Ishikawa (cell line): ENCODE measurements at regions not wholly inside any gene's neighbourhood (a gene's known extent, or its start where the extent isn't known, plus 50 kb on each side); places are given as distances from the start of the nearest gene placed in this dataset.

Experiments used
- CREB1 ChIP-seq: IDR thresholded peaks from 2 replicates; pipeline ENCODE4 v1.6.1; 2012; ENCODE audit warnings: low read depth
- EP300 ChIP-seq: IDR thresholded peaks from 2 replicates; pipeline ENCODE4 v1.6.1; 2012; ENCODE audit warnings: borderline replicate concordance
- RAD21 ChIP-seq: IDR thresholded peaks from 2 replicates; pipeline ENCODE4 v1.6.1; 2012; ENCODE audit warnings: low read depth
- REST ChIP-seq: IDR thresholded peaks from 2 replicates; pipeline ENCODE4 v1.6.1; 2012; ENCODE audit warnings: low read depth, mild to moderate bottlenecking
- TAF1 ChIP-seq: IDR thresholded peaks from 2 replicates; pipeline ENCODE4 v1.6.1; 2012; ENCODE audit warnings: low read depth, mild to moderate bottlenecking
- USF1 ChIP-seq: IDR thresholded peaks from 2 replicates; pipeline ENCODE4 v1.6.1; 2012
- YY1 ChIP-seq: IDR thresholded peaks from 2 replicates; pipeline ENCODE4 v1.6.1; 2012; ENCODE audit warnings: low read depth
- TF ChIP-seq, protein P1 (sequence below): IDR thresholded peaks from 2 replicates; pipeline ENCODE4 v1.6.1; 2012

GRCh38 chr9:95778957-95779356, 96.5 kb upstream of the ERCC6L2 start:
- TF ChIP-seq REST (no peak), USF1 (no peak), RAD21 (no peak), TAF1 (no peak), YY1 (no peak), EP300 (no peak), CREB1 (no peak)
- TF ChIP-seq, protein P1, sequence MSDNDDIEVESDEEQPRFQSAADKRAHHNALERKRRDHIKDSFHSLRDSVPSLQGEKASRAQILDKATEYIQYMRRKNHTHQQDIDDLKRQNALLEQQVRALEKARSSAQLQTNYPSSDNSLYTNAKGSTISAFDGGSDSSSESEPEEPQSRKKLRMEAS: no peak
